OCI-LY1 (cell line): ENCODE measurements at regions not wholly inside any gene's neighbourhood (a gene's known extent, or its start where the extent isn't known, plus 50 kb on each side); places are given as distances from the start of the nearest gene placed in this dataset.

ENCODE experiments used
- CTCF ChIP-seq: fragments of 200-600 bp; sonication (generic), shearing (Covaris generic); IDR thresholded peaks from 2 replicates; pipeline ENCODE4 v1.5.1; 2017; ENCODE audit warnings: mild to moderate bottlenecking, antibody characterized with exemption, low read length, moderate library complexity, mixed read lengths
- EZH2 ChIP-seq: fragments of 200-600 bp; sonication (generic), shearing (Covaris generic); IDR thresholded peaks from 2 replicates; pipeline ENCODE4 v1.8.0; 2017; ENCODE audit warnings: borderline replicate concordance, mixed run types, mild to moderate bottlenecking, antibody characterized with exemption, low read length, moderate library complexity, mixed read lengths

- TF ChIP-seq EZH2: no peak
- TF ChIP-seq CTCF: 0 out of 2 replicates have a peak, but pooled peaks have one; percentile 9
These were observed 588.7 kb downstream of the RBFOX1 start for GRCh38 chr16:7921345-7921744.
